Breast epithelium (tissue), 4 donors: ENCODE measurements at regions not wholly inside any gene's neighbourhood (a gene's known extent, or its start where the extent isn't known, plus 50 kb on each side); places are given as distances from the start of the nearest gene placed in this dataset.

Experiments
- DNase-seq, 2 donors: peaks; one replicate each; pipeline ENCODE4 v3.0.0-alpha.2; 2019; ENCODE audit warnings: low spot score in 2 of 2
- H3K27ac ChIP-seq, 2 donors: fragments of 200-600 bp; sonication (generic) in 1 of 2; one replicate each; pipeline ENCODE4 v1.5.1; 2016 to 2019; ENCODE audit warnings: mild to moderate bottlenecking in 1 of 2
- H3K27me3 ChIP-seq, 2 donors: fragments of 200-600 bp; sonication (generic) in 1 of 2; one replicate each; pipeline versions ENCODE4 v1.5.1 to v1.6.0; 2017 to 2019; ENCODE audit warnings: control low read depth in 1 of 2, mild to moderate bottlenecking in 1 of 2
- H3K36me3 ChIP-seq: fragments of 200-600 bp; one replicate; pipeline ENCODE4 v1.5.1; 2019
- H3K4me1 ChIP-seq, 2 donors: fragments of 200-600 bp; sonication (generic); one replicate each; pipeline ENCODE4 v1.5.1; 2016 to 2019; ENCODE audit warnings: control low read depth in 1 of 2
- H3K4me3 ChIP-seq, 3 donors: fragments of 200-600 bp; sonication (generic); 1 replicate in 2 of 3; 2 replicates in 1 of 3; pipeline ENCODE4 v1.5.1; 2016 to 2019; ENCODE audit warnings: mild to moderate bottlenecking in 3 of 3, moderate library complexity in 2 of 3
- H3K9me3 ChIP-seq, 2 donors: fragments of 200-600 bp; sonication (generic) in 1 of 2; one replicate each; pipeline ENCODE4 v1.5.1; 2016 to 2019; ENCODE audit warnings: control low read depth in 1 of 2
- CTCF ChIP-seq, 3 donors: fragments of 450-650 bp; IDR thresholded peaks; one replicate each; pipeline ENCODE4 v1.5.1; 2016 to 2017; ENCODE audit warnings: antibody characterized with exemption in 3 of 3, mild to moderate bottlenecking in 3 of 3, moderate library complexity in 3 of 3
- POLR2A ChIP-seq: fragments of 450-650 bp; IDR thresholded peaks from one replicate; pipeline ENCODE4 v1.6.1; 2016; ENCODE audit warnings: antibody characterized with exemption, mild to moderate bottlenecking, moderate library complexity
- POLR2AphosphoS5 ChIP-seq, 3 donors: sonication (generic); formaldehyde crosslinking; IDR thresholded peaks; one replicate each; pipeline ENCODE4 v1.6.1; 2017; ENCODE audit warnings: antibody characterized with exemption in 3 of 3
- intact Hi-C: fragments of 100-400 bp; cut with DNase I; formaldehyde crosslinking; loops from one replicate; pipeline ENCODE4 v1.15.1; 2023; ENCODE audit warnings: low total_unique reads

- Histone ChIP-seq H3K27me3 (no peaks in the 10 kb centered on the region), H3K4me3 (no peak overlapping the region), H3K36me3 (no peaks in the 10 kb centered on the region), H3K9me3 (no peaks in the 10 kb centered on the region), H3K27ac (no peak overlapping the region), H3K4me1 (no peaks in the 10 kb centered on the region)
- DNase-seq: no peak
- no peak for TF ChIP-seq POLR2AphosphoS5 (IDR thresholded peaks at IDR 0.05)
- TF ChIP-seq CTCF (IDR thresholded peaks at IDR 0.05): no peak
- no peak for TF ChIP-seq POLR2A
- intact Hi-C loops: no loop called here
These were observed 262.6 kb upstream of the LYZL1 start for GRCh38 chr10:29026065-29026797.

- Histone ChIP-seq H3K9me3 (no peaks in the 10 kb centered on the region), H3K27me3 (no peaks in the 10 kb centered on the region), H3K36me3 (no peaks in the 10 kb centered on the region), H3K27ac (no peak overlapping the region), H3K4me1 (no peaks in the 10 kb centered on the region), H3K4me3 (no peak overlapping the region)
- DNase-seq: no peak
- intact Hi-C loops: no loop called here
- TF ChIP-seq POLR2AphosphoS5 (IDR thresholded peaks at IDR 0.05) (no peak), POLR2A (no peak), CTCF (IDR thresholded peaks at IDR 0.05) (no peak)
These were observed 261.9 kb upstream of the LYZL1 start for GRCh38 chr10:29026802-29027580.

GRCh38 chr10:29028486-29028885 lies 260.4 kb upstream of the LYZL1 start:
- Histone ChIP-seq H3K4me3 (no peak overlapping the region), H3K36me3 (no peaks in the 10 kb centered on the region), H3K4me1 (no peaks in the 10 kb centered on the region), H3K27ac (no peak overlapping the region), H3K27me3 (no peaks in the 10 kb centered on the region), H3K9me3 (no peaks in the 10 kb centered on the region)
- no peak for DNase-seq
- TF ChIP-seq POLR2AphosphoS5 (IDR thresholded peaks at IDR 0.05) (no peak), POLR2A (no peak), CTCF (IDR thresholded peaks at IDR 0.05) (no peak)
- intact Hi-C loops: no loop called here

GRCh38 chr10:29030900-29031299 lies 258.0 kb upstream of the LYZL1 start:
- no peak overlapping the region for H3K4me3 ChIP-seq
- TF ChIP-seq POLR2AphosphoS5 (IDR thresholded peaks at IDR 0.05): no peak
- no peak for TF ChIP-seq POLR2A
- TF ChIP-seq CTCF (IDR thresholded peaks at IDR 0.05): no peak
- no peaks in the 10 kb centered on the region for H3K4me1 ChIP-seq
- no peak overlapping the region for H3K27ac ChIP-seq
- H3K9me3 ChIP-seq: no peaks in the 10 kb centered on the region
- intact Hi-C loops: no loop called here
- DNase-seq: no peak
- H3K36me3 ChIP-seq: no peaks in the 10 kb centered on the region
- H3K27me3 ChIP-seq: no peaks in the 10 kb centered on the region

- H3K9me3 ChIP-seq: no peaks in the 10 kb centered on the region
- TF ChIP-seq POLR2A (no peak), POLR2AphosphoS5 (IDR thresholded peaks at IDR 0.05) (no peak), CTCF (IDR thresholded peaks at IDR 0.05) (no peak)
- intact Hi-C loops: no loop called here
- H3K4me3 ChIP-seq: no peak overlapping the region
- H3K36me3 ChIP-seq: no peaks in the 10 kb centered on the region
- H3K27me3 ChIP-seq: no peaks in the 10 kb centered on the region
- no peaks in the 10 kb centered on the region for H3K4me1 ChIP-seq
- no peak overlapping the region for H3K27ac ChIP-seq
- DNase-seq: no peak
These were observed 256.7 kb upstream of the LYZL1 start for GRCh38 chr10:29032169-29032568.
